Activated T-helper 2 cell treated with anti-CD3 and anti-CD28 coated beads, Interferon-gamma antibody, Interleukin-2, Interleukin-4, amounts not matched to agents 10 μg/mL and 5 μg/mL and 100 μg/mL, durations not matched to agents 14 hours and 24 hours and 36 hours (primary cell): ENCODE measurements at regions not wholly inside any gene's neighbourhood (a gene's known extent, or its start where the extent isn't known, plus 50 kb on each side); places are given as distances from the start of the nearest gene placed in this dataset.

Source experiments
- DNase-seq: peaks from one replicate; pipeline ENCODE4 v3.0.0; 2021; ENCODE audit warnings: low spot score
- H3K27ac Mint-ChIP-seq: one replicate; pipeline ENCODE4 v1.8.0; 2021; ENCODE audit warnings: mixed read lengths
- H3K27me3 Mint-ChIP-seq: one replicate; pipeline ENCODE4 v1.8.0; 2021; ENCODE audit warnings: low read depth, mixed read lengths
- H3K36me3 Mint-ChIP-seq: one replicate; pipeline ENCODE4 v1.8.0; 2021; ENCODE audit warnings: low read depth, mixed read lengths
- H3K4me1 Mint-ChIP-seq: one replicate; pipeline ENCODE4 v1.8.0; 2021; ENCODE audit warnings: low read depth, mixed read lengths
- H3K4me3 Mint-ChIP-seq: one replicate; pipeline ENCODE4 v1.8.0; 2021; ENCODE audit warnings: low read depth, mild to moderate bottlenecking, moderate library complexity, mixed read lengths
- H3K9me3 Mint-ChIP-seq: one replicate; pipeline ENCODE4 v1.8.0; 2021; ENCODE audit warnings: mixed read lengths
- intact Hi-C: fragments of 100-400 bp; cut with micrococcal nuclease; formaldehyde crosslinking; loops from one replicate; pipeline ENCODE4 v1.15.1; 2023

GRCh38 chr17:52546990-52547389 is 388.5 kb upstream of the CA10 start:
- Mint-ChIP-seq H3K4me3 (no peak overlapping the region), H3K9me3 (peaks cover 9% of the 10 kb centered on the region), H3K27me3 (no peaks in the 10 kb centered on the region), H3K36me3 (no peaks in the 10 kb centered on the region), H3K27ac (no peak overlapping the region), H3K4me1 (no peaks in the 10 kb centered on the region)
- intact Hi-C loops = no loop called here
- no peak for DNase-seq

- Mint-ChIP-seq H3K4me1 (no peaks in the 10 kb centered on the region), H3K4me3 (no peak overlapping the region), H3K27ac (no peak overlapping the region), H3K9me3 (peaks cover 9% of the 10 kb centered on the region), H3K36me3 (no peaks in the 10 kb centered on the region), H3K27me3 (no peaks in the 10 kb centered on the region)
- DNase-seq = no peak
- intact Hi-C loops = no loop called here
Measured at GRCh38 chr17:52546493-52546892, 388.0 kb upstream of the CA10 start.

GRCh38 chr17:52537421-52537820 is 378.9 kb upstream of the CA10 start:
- Mint-ChIP-seq H3K9me3 (peaks cover 11% of the 10 kb centered on the region), H3K27ac (no peak overlapping the region), H3K27me3 (no peaks in the 10 kb centered on the region), H3K4me1 (no peaks in the 10 kb centered on the region), H3K36me3 (no peaks in the 10 kb centered on the region), H3K4me3 (no peak overlapping the region)
- intact Hi-C loops = no loop called here
- DNase-seq = no peak

- no peak for DNase-seq
- no peaks in the 10 kb centered on the region for H3K27me3 Mint-ChIP-seq
- H3K4me1 Mint-ChIP-seq = no peaks in the 10 kb centered on the region
- H3K36me3 Mint-ChIP-seq = no peaks in the 10 kb centered on the region
- H3K27ac Mint-ChIP-seq = no peak overlapping the region
- no peak overlapping the region for H3K4me3 Mint-ChIP-seq
- peaks cover 7% of the 10 kb centered on the region for H3K9me3 Mint-ChIP-seq
- intact Hi-C loops = no loop called here
Measured at GRCh38 chr17:52536489-52536888, 378.0 kb upstream of the CA10 start.

GRCh38 chr17:52532373-52532772 is 373.9 kb upstream of the CA10 start:
- Mint-ChIP-seq H3K36me3 (no peaks in the 10 kb centered on the region), H3K9me3 (peaks cover 10% of the 10 kb centered on the region), H3K4me3 (no peak overlapping the region), H3K27ac (no peak overlapping the region), H3K4me1 (no peaks in the 10 kb centered on the region), H3K27me3 (no peaks in the 10 kb centered on the region)
- intact Hi-C loops = no loop called here
- DNase-seq = no peak

- Mint-ChIP-seq H3K9me3 (peaks cover 22% of the 10 kb centered on the region), H3K27me3 (no peaks in the 10 kb centered on the region), H3K27ac (no peak overlapping the region), H3K4me1 (no peaks in the 10 kb centered on the region), H3K4me3 (no peak overlapping the region), H3K36me3 (no peaks in the 10 kb centered on the region)
- intact Hi-C loops = no loop called here
- no peak for DNase-seq
Measured at GRCh38 chr17:52524096-52524637, 365.7 kb upstream of the CA10 start.

- H3K36me3 Mint-ChIP-seq = no peaks in the 10 kb centered on the region
- no peak overlapping the region for H3K27ac Mint-ChIP-seq
- no peak for DNase-seq
- no peak overlapping the region for H3K4me3 Mint-ChIP-seq
- intact Hi-C loops = no loop called here
- peaks cover 16% of the 10 kb centered on the region for H3K9me3 Mint-ChIP-seq
- H3K27me3 Mint-ChIP-seq = no peaks in the 10 kb centered on the region
- no peaks in the 10 kb centered on the region for H3K4me1 Mint-ChIP-seq
Measured at GRCh38 chr17:52517176-52517575, 358.7 kb upstream of the CA10 start.

- Mint-ChIP-seq H3K27me3 (no peaks in the 10 kb centered on the region), H3K4me1 (no peaks in the 10 kb centered on the region), H3K9me3 (peaks cover 14% of the 10 kb centered on the region), H3K4me3 (no peak overlapping the region), H3K36me3 (no peaks in the 10 kb centered on the region), H3K27ac (no peak overlapping the region)
- no peak for DNase-seq
- intact Hi-C loops = no loop called here
Measured at GRCh38 chr17:52515927-52516326, 357.4 kb upstream of the CA10 start.

- no peaks in the 10 kb centered on the region for H3K4me1 Mint-ChIP-seq
- no peak for DNase-seq
- H3K36me3 Mint-ChIP-seq = no peaks in the 10 kb centered on the region
- no peaks in the 10 kb centered on the region for H3K27me3 Mint-ChIP-seq
- intact Hi-C loops = no loop called here
- peaks cover 24% of the 10 kb centered on the region for H3K9me3 Mint-ChIP-seq
- no peak overlapping the region for H3K4me3 Mint-ChIP-seq
- no peak overlapping the region for H3K27ac Mint-ChIP-seq
Measured at GRCh38 chr17:52505601-52506000, 347.1 kb upstream of the CA10 start.

- intact Hi-C loops = no loop called here
- Mint-ChIP-seq H3K9me3 (peaks cover 20% of the 10 kb centered on the region), H3K4me3 (no peak overlapping the region), H3K27me3 (no peaks in the 10 kb centered on the region), H3K36me3 (no peaks in the 10 kb centered on the region), H3K27ac (no peak overlapping the region), H3K4me1 (no peaks in the 10 kb centered on the region)
- no peak for DNase-seq
Measured at GRCh38 chr17:52504081-52504480, 345.6 kb upstream of the CA10 start.

- H3K4me1 Mint-ChIP-seq = no peaks in the 10 kb centered on the region
- H3K36me3 Mint-ChIP-seq = no peaks in the 10 kb centered on the region
- no peak for DNase-seq
- H3K4me3 Mint-ChIP-seq = no peak overlapping the region
- H3K27ac Mint-ChIP-seq = no peak overlapping the region
- intact Hi-C loops = no loop called here
- H3K27me3 Mint-ChIP-seq = no peaks in the 10 kb centered on the region
- peaks cover 15% of the 10 kb centered on the region for H3K9me3 Mint-ChIP-seq
Measured at GRCh38 chr17:52495646-52496045, 337.1 kb upstream of the CA10 start.

- Mint-ChIP-seq H3K27me3 (no peaks in the 10 kb centered on the region), H3K4me3 (no peak overlapping the region)
Measured at GRCh38 chr17:52482271-52482670, 323.8 kb upstream of the CA10 start.

GRCh38 chr17:52477824-52478699 is 319.5 kb upstream of the CA10 start:
- Mint-ChIP-seq H3K27me3 (no peaks in the 10 kb centered on the region), H3K27ac (no peak overlapping the region), H3K9me3 (peaks cover 2% of the 10 kb centered on the region), H3K4me3 (no peak overlapping the region), H3K36me3 (no peaks in the 10 kb centered on the region), H3K4me1 (no peaks in the 10 kb centered on the region)
- intact Hi-C loops = no loop called here
- no peak for DNase-seq

More at GRCh38 chr17:52482271-52482670, 323.8 kb upstream of the CA10 start:
- Mint-ChIP-seq H3K4me1 (no peaks in the 10 kb centered on the region), H3K36me3 (no peaks in the 10 kb centered on the region), H3K9me3 (peaks cover 19% of the 10 kb centered on the region), H3K27ac (no peak overlapping the region)
- no peak for DNase-seq
- intact Hi-C loops = no loop called here
